ENCODE measurements at regions not wholly inside any gene's neighbourhood (a gene's known extent, or its start where the extent isn't known, plus 50 kb on each side); places are given as distances from the start of the nearest gene placed in this dataset.

GRCh38 chr5:110167384-110167783 lies 477.7 kb downstream of the MAN2A1 start:
- TF ChIP-seq CTCF (IDR thresholded peaks at IDR 0.05; ENCODE audit: control extremely low read depth in 1 of 3, insufficient read depth in 1 of 3, low read depth in 1 of 3, low read length in 3 of 3) (no peak), POLR2AphosphoS5 (IDR thresholded peaks at IDR 0.05; ENCODE audit: low read depth, low read length) (no peak), EP300 (IDR thresholded peaks at IDR 0.05; ENCODE audit: borderline replicate concordance in 1 of 2, low read depth in 2 of 2, low read length in 2 of 2) (no peak), SP4 (IDR thresholded peaks at IDR 0.05; ENCODE audit: low read length) (no peak)
